ENCODE measurements at regions not wholly inside any gene's neighbourhood (a gene's known extent, or its start where the extent isn't known, plus 50 kb on each side); places are given as distances from the start of the nearest gene placed in this dataset.

GRCh38 chr4:136918772-136919171 is 613.5 kb downstream of the PCDH18 start:
- Histone ChIP-seq H3K27ac (no peak overlapping the region), H3K4me3 (replicated peaks in 1 of 3) (no peak overlapping the region), H3K27me3 (no peaks in the 10 kb centered on the region), H3K36me3 (no peaks in the 10 kb centered on the region), H3K9me3 (no peaks in the 10 kb centered on the region), H3K4me1 (no peaks in the 10 kb centered on the region)
- WGBS, 2 donors, result 94 to 97% methylated on average over 4 of the region's 4 CpGs
- intact Hi-C loops (cut with DNase I), result no loop called here
- no peak for DNase-seq
- TF ChIP-seq, protein P1, sequence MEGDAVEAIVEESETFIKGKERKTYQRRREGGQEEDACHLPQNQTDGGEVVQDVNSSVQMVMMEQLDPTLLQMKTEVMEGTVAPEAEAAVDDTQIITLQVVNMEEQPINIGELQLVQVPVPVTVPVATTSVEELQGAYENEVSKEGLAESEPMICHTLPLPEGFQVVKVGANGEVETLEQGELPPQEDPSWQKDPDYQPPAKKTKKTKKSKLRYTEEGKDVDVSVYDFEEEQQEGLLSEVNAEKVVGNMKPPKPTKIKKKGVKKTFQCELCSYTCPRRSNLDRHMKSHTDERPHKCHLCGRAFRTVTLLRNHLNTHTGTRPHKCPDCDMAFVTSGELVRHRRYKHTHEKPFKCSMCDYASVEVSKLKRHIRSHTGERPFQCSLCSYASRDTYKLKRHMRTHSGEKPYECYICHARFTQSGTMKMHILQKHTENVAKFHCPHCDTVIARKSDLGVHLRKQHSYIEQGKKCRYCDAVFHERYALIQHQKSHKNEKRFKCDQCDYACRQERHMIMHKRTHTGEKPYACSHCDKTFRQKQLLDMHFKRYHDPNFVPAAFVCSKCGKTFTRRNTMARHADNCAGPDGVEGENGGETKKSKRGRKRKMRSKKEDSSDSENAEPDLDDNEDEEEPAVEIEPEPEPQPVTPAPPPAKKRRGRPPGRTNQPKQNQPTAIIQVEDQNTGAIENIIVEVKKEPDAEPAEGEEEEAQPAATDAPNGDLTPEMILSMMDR (IDR thresholded peaks at IDR 0.05), result no peak
- TF ChIP-seq POLR2A (IDR thresholded peaks at IDR 0.05), result no peak

DNA sequence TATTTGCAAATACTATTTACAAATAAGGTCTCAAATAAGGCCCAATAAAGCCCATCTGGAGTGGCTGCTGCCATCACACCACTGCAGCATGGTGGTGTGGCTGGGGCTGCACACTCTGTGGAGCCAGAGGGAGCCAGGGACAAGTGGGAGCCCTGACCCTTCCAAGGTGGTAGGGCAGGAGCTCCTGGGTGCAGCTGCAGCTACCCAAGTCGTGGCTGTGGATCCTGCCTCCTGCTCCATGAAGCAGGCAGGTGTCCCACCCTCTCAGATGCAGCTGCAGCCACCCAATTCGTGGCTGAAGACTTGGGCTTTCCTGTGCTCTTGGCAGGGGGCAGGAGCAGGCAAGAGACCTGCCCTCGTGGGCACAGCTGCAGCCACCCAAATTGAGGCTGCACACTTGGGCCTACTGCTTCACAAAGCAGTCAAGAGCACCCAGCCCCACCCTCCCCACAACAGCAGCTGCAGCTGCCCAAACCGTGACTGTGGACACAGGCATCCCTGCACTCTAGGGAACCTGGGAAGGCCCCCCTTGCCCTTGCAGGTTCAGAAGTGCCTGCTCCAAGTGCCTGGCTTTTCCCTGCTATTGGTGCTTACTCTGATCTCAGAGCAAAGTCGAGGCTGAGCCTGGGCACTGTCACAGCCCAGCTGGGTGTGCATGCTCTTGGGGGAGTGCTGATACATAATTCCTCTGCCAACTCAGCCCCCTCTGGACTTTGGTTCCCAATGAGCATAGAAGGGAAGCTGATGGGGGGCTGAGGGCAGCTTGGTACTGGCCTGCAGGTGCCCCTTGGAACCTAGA is 614.8 kb downstream of the PCDH18 start:
- intact Hi-C loops (cut with DNase I), result no loop called here
- Histone ChIP-seq H3K4me1 (no peaks in the 10 kb centered on the region), H3K4me3 (replicated peaks in 1 of 3) (no peak overlapping the region), H3K9me3 (no peaks in the 10 kb centered on the region), H3K27ac (no peak overlapping the region), H3K27me3 (no peaks in the 10 kb centered on the region), H3K36me3 (no peaks in the 10 kb centered on the region)
- no peak for DNase-seq
- 53 to 73% methylated on average over 4 of the region's 5 CpGs for WGBS, 2 donors
- TF ChIP-seq, protein P1 (IDR thresholded peaks at IDR 0.05), result no peak
- TF ChIP-seq POLR2A (IDR thresholded peaks at IDR 0.05), result no peak

DNA sequence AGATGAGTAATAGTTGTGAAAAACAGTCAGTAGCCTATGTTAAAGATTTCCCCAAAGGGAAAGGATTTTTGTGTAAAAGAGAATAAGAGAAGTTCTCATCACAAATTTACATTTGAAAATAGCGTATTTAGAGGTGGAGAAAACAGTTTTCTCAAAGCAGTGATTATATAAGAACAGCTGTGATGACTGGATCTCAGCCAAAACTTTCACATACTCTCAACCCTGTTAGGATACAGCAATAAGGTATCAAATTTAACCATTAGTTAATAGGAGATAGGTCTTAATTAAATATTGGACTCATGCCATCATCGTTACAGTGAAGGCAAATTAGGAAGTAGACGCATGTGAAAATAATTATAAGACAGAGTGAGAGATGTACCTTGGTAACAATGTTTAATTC is 622.7 kb downstream of the PCDH18 start:
- intact Hi-C loops (cut with DNase I), result no loop called here

DNA sequence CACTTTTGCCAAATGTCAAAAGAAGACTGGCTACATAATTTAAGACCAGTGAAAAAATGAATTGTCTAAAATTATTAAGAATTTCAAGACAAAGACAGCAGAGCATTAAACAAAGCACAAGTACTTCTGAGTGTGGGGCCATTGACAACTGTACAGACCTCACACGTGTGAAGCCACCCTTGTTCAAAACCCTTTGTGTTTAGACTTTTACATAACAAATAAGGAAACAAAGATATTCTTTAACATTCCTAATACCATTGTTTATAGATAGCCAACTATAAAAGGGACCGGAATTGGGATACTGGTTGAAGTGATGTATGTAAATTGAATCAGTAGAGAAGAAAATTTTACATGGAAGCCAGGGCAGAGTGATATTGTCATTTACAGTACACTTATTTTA is 624.2 kb downstream of the PCDH18 start:
- 60 to 69% methylated on average over 2 of the region's 2 CpGs for WGBS, 2 donors
- Histone ChIP-seq H3K27me3 (no peaks in the 10 kb centered on the region), H3K4me1 (no peaks in the 10 kb centered on the region), H3K27ac (no peak overlapping the region), H3K4me3 (replicated peaks in 1 of 3) (no peak overlapping the region), H3K36me3 (no peaks in the 10 kb centered on the region), H3K9me3 (no peaks in the 10 kb centered on the region)
- DNase-seq, result no peak
- intact Hi-C loops (cut with DNase I), result no loop called here
- TF ChIP-seq POLR2A (IDR thresholded peaks at IDR 0.05), result no peak

More for the DNA sequence above, 622.7 kb downstream of the PCDH18 start:
- WGBS, 2 donors, result 75 to 76% methylated on average over 3 of the region's 3 CpGs
- no peak for TF ChIP-seq POLR2A (IDR thresholded peaks at IDR 0.05)
- TF ChIP-seq, protein P1 (IDR thresholded peaks at IDR 0.05), result no peak
- DNase-seq, result no peak
- H3K9me3 ChIP-seq, result no peaks in the 10 kb centered on the region
- no peaks in the 10 kb centered on the region for H3K4me1 ChIP-seq
- no peak overlapping the region for H3K4me3 ChIP-seq (replicated peaks in 1 of 3)
- H3K36me3 ChIP-seq, result no peaks in the 10 kb centered on the region
- no peak overlapping the region for H3K27ac ChIP-seq
- H3K27me3 ChIP-seq, result no peaks in the 10 kb centered on the region

DNA sequence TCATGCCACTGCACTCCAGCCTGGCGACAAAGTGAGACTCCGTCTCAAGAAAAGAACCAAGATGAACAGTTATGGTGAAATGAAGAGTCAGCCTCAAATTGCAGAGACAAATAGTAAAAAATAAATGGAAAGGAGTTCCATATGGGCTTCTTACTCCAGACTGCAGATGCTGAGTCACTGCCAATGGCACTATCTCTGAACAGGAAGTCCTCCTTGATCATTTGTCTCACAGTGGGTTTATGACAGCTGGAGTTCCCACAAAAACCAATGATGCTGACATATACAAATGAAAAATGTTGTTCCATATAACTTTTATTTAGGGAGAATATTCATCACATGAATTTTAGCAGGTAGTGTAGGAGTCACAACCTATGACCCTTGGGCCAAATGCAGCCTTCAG is 631.6 kb downstream of the PCDH18 start:
- Histone ChIP-seq H3K9me3 (no peaks in the 10 kb centered on the region), H3K4me3 (replicated peaks in 1 of 3) (no peak overlapping the region), H3K27me3 (no peaks in the 10 kb centered on the region), H3K27ac (no peak overlapping the region), H3K4me1 (no peaks in the 10 kb centered on the region), H3K36me3 (no peaks in the 10 kb centered on the region)
- TF ChIP-seq POLR2A (IDR thresholded peaks at IDR 0.05), result no peak
- TF ChIP-seq, protein P1 (IDR thresholded peaks at IDR 0.05), result no peak
- no peak for DNase-seq
- 93 to 99% methylated on average over 2 of the region's 2 CpGs for WGBS, 2 donors
- intact Hi-C loops (cut with DNase I), result no loop called here
